ENCODE measurements at regions not wholly inside any gene's neighbourhood (a gene's known extent, or its start where the extent isn't known, plus 50 kb on each side); places are given as distances from the start of the nearest gene placed in this dataset.

DNA sequence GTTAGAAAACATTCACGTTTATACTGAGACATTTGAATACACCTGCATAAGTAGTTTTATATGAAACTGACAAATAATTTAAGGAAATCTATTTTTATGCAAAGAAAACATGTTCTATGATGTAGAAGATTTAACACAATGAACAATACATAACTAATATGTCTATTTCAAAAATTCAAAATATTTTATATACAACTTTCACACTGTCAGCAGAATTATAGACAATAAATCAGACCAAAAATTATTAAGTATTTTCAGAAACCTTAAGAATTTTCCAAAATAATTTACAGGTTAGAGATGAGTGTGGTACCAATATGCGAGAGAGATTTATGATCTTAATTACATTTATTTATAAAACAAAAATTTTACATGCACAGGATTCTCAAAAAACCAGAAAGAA is 1561.0 kb upstream of the ZEB2 start:
- Mint-ChIP-seq H3K27me3 (no peaks in the 10 kb centered on the region), H3K36me3 (ENCODE audit: low read depth) (no peaks in the 10 kb centered on the region), H3K4me3 (no peak overlapping the region), H3K4me1 (no peaks in the 10 kb centered on the region), H3K9me3 (peaks cover 2% of the 10 kb centered on the region), H3K27ac (no peak overlapping the region)
- ATAC-seq (ENCODE audit: low read depth) (no peak), DNase-seq (no peak)
- intact Hi-C loops (cut with micrococcal nuclease) = no loop called here
- no peak for TF ChIP-seq CTCF (IDR thresholded peaks at IDR 0.05)
- ChIA-PET CTCF (no interaction called here), POLR2A (no interaction called here)

- no peak for ATAC-seq (ENCODE audit: low read depth)
- Mint-ChIP-seq H3K27ac (no peak overlapping the region), H3K4me1 (no peaks in the 10 kb centered on the region), H3K36me3 (ENCODE audit: low read depth) (no peaks in the 10 kb centered on the region), H3K27me3 (no peaks in the 10 kb centered on the region), H3K9me3 (no peaks in the 10 kb centered on the region), H3K4me3 (no peak overlapping the region)
- no peak for DNase-seq
- intact Hi-C loops (cut with micrococcal nuclease) = no loop called here
- TF ChIP-seq CTCF (IDR thresholded peaks at IDR 0.05) = no peak
- ChIA-PET CTCF (no interaction called here), POLR2A (no interaction called here)
Measured at GRCh38 chr2:146079216-146079615, 1559.3 kb upstream of the ZEB2 start.

GRCh38 chr2:146077156-146077555 is 1557.2 kb upstream of the ZEB2 start:
- intact Hi-C loops (cut with micrococcal nuclease) = no loop called here
- DNase-seq (no peak), ATAC-seq (ENCODE audit: low read depth) (no peak)
- Mint-ChIP-seq H3K27me3 (no peaks in the 10 kb centered on the region), H3K4me1 (no peaks in the 10 kb centered on the region), H3K4me3 (no peak overlapping the region), H3K27ac (no peak overlapping the region), H3K36me3 (ENCODE audit: low read depth) (no peaks in the 10 kb centered on the region), H3K9me3 (no peaks in the 10 kb centered on the region)
- no peak for TF ChIP-seq CTCF (IDR thresholded peaks at IDR 0.05)
- ChIA-PET POLR2A (no interaction called here), CTCF (no interaction called here)

- DNase-seq (no peak), ATAC-seq (ENCODE audit: low read depth) (no peak)
- ChIA-PET CTCF (no interaction called here), POLR2A (no interaction called here)
- no peak for TF ChIP-seq CTCF (IDR thresholded peaks at IDR 0.05)
- Mint-ChIP-seq H3K4me3 (no peak overlapping the region), H3K27ac (no peak overlapping the region), H3K9me3 (peaks cover 9% of the 10 kb centered on the region), H3K36me3 (ENCODE audit: low read depth) (no peaks in the 10 kb centered on the region), H3K4me1 (no peaks in the 10 kb centered on the region), H3K27me3 (no peaks in the 10 kb centered on the region)
- intact Hi-C loops (cut with micrococcal nuclease) = no loop called here
Measured at GRCh38 chr2:146068051-146068450, 1548.1 kb upstream of the ZEB2 start.

GRCh38 chr2:146048141-146048540 is 1528.2 kb upstream of the ZEB2 start:
- ATAC-seq (ENCODE audit: low read depth) = no peak
- intact Hi-C loops (cut with micrococcal nuclease) = no loop called here
- Mint-ChIP-seq H3K36me3 (ENCODE audit: low read depth) (no peaks in the 10 kb centered on the region), H3K9me3 (no peaks in the 10 kb centered on the region), H3K27ac (no peak overlapping the region), H3K4me1 (no peaks in the 10 kb centered on the region), H3K4me3 (no peak overlapping the region), H3K27me3 (no peaks in the 10 kb centered on the region)
- ChIA-PET POLR2A (no interaction called here), CTCF (no interaction called here)
- no peak for TF ChIP-seq CTCF (IDR thresholded peaks at IDR 0.05)
- DNase-seq = no peak
